ENCODE measurements at regions not wholly inside any gene's neighbourhood (a gene's known extent, or its start where the extent isn't known, plus 50 kb on each side); places are given as distances from the start of the nearest gene placed in this dataset.

- no peaks in the 10 kb centered on the region for H3K9me2 ChIP-seq (ENCODE audit: insufficient read depth, low read length)
- H4K20me1 ChIP-seq (ENCODE audit: insufficient read depth): no peaks in the 10 kb centered on the region
- no peak overlapping the region for H3K27ac ChIP-seq (ENCODE audit: low read length)
- H3F3A ChIP-seq (ENCODE audit: insufficient read depth, low read length, poor library complexity, severe bottlenecking): no peaks in the 10 kb centered on the region
- no peaks in the 10 kb centered on the region for H3K36me3 ChIP-seq (ENCODE audit: insufficient read depth, low read length)
- no peaks in the 10 kb centered on the region for H3K9me3 ChIP-seq (ENCODE audit: low read length)
- no peaks in the 10 kb centered on the region for H3K27me3 ChIP-seq (ENCODE audit: insufficient read depth, low read depth, low read length)
- no peak overlapping the region for H3K4me2 ChIP-seq (ENCODE audit: low read length)
- TF ChIP-seq RAD21 (conservative IDR thresholded peaks at IDR 0.05) (no peak), EP300 (conservative IDR thresholded peaks at IDR 0.05; ENCODE audit: poor library complexity, severe bottlenecking) (no peak), MXI1 (conservative IDR thresholded peaks at IDR 0.05; ENCODE audit: poor library complexity, severe bottlenecking) (no peak), TAF1 (IDR thresholded peaks at IDR 0.05; ENCODE audit: low read depth) (no peak), POLR2AphosphoS5 (IDR thresholded peaks at IDR 0.05) (no peak), CTCF (IDR thresholded peaks at IDR 0.05; ENCODE audit: poor library complexity, severe bottlenecking) (no peak), EZH2 (IDR thresholded peaks at IDR 0.05; ENCODE audit: borderline replicate concordance, insufficient read depth, low read length, poor library complexity, severe bottlenecking) (no peak), SMC3 (conservative IDR thresholded peaks at IDR 0.05; ENCODE audit: poor library complexity) (no peak), REST (IDR thresholded peaks at IDR 0.05; ENCODE audit: borderline replicate concordance) (no peak)
- no peak overlapping the region for H2AFZ ChIP-seq (ENCODE audit: low read depth, low read length)
- no peak overlapping the region for H3K4me3 ChIP-seq (ENCODE audit: low read length)
- no peaks in the 10 kb centered on the region for H3K79me2 ChIP-seq (replicated peaks; ENCODE audit: insufficient read depth, low read length)
- H3K9ac ChIP-seq (ENCODE audit: low read length): no peak overlapping the region
These were observed 285.9 kb upstream of the C1orf87 start for GRCh38 chr1:60359431-60359830.

GRCh38 chr1:60350531-60350930, 277.0 kb upstream of the C1orf87 start:
- TF ChIP-seq SMC3 (conservative IDR thresholded peaks at IDR 0.05; ENCODE audit: poor library complexity) (no peak), TAF1 (IDR thresholded peaks at IDR 0.05; ENCODE audit: low read depth) (no peak), MXI1 (conservative IDR thresholded peaks at IDR 0.05; ENCODE audit: poor library complexity, severe bottlenecking) (no peak), POLR2AphosphoS5 (IDR thresholded peaks at IDR 0.05) (no peak), REST (IDR thresholded peaks at IDR 0.05; ENCODE audit: borderline replicate concordance) (no peak), EP300 (conservative IDR thresholded peaks at IDR 0.05; ENCODE audit: poor library complexity, severe bottlenecking) (no peak), CTCF (IDR thresholded peaks at IDR 0.05; ENCODE audit: poor library complexity, severe bottlenecking) (no peak), RAD21 (conservative IDR thresholded peaks at IDR 0.05) (no peak), EZH2 (IDR thresholded peaks at IDR 0.05; ENCODE audit: borderline replicate concordance, insufficient read depth, low read length, poor library complexity, severe bottlenecking) (no peak)
- no peaks in the 10 kb centered on the region for H3K79me2 ChIP-seq (replicated peaks; ENCODE audit: insufficient read depth, low read length)
- no peak overlapping the region for H3K4me3 ChIP-seq (ENCODE audit: low read length)
- H3F3A ChIP-seq (ENCODE audit: insufficient read depth, low read length, poor library complexity, severe bottlenecking): no peaks in the 10 kb centered on the region
- H3K27ac ChIP-seq (ENCODE audit: low read length): no peak overlapping the region
- H3K4me2 ChIP-seq (ENCODE audit: low read length): no peak overlapping the region
- H3K9me3 ChIP-seq (ENCODE audit: low read length): no peaks in the 10 kb centered on the region
- no peak overlapping the region for H2AFZ ChIP-seq (ENCODE audit: low read depth, low read length)
- no peaks in the 10 kb centered on the region for H3K36me3 ChIP-seq (ENCODE audit: insufficient read depth, low read length)
- no peaks in the 10 kb centered on the region for H3K27me3 ChIP-seq (ENCODE audit: insufficient read depth, low read depth, low read length)
- no peaks in the 10 kb centered on the region for H3K9me2 ChIP-seq (ENCODE audit: insufficient read depth, low read length)
- H3K9ac ChIP-seq (ENCODE audit: low read length): no peak overlapping the region
- H4K20me1 ChIP-seq (ENCODE audit: insufficient read depth): no peaks in the 10 kb centered on the region
